ENCODE measurements at regions not wholly inside any gene's neighbourhood (a gene's known extent, or its start where the extent isn't known, plus 50 kb on each side); places are given as distances from the start of the nearest gene placed in this dataset.

DNA sequence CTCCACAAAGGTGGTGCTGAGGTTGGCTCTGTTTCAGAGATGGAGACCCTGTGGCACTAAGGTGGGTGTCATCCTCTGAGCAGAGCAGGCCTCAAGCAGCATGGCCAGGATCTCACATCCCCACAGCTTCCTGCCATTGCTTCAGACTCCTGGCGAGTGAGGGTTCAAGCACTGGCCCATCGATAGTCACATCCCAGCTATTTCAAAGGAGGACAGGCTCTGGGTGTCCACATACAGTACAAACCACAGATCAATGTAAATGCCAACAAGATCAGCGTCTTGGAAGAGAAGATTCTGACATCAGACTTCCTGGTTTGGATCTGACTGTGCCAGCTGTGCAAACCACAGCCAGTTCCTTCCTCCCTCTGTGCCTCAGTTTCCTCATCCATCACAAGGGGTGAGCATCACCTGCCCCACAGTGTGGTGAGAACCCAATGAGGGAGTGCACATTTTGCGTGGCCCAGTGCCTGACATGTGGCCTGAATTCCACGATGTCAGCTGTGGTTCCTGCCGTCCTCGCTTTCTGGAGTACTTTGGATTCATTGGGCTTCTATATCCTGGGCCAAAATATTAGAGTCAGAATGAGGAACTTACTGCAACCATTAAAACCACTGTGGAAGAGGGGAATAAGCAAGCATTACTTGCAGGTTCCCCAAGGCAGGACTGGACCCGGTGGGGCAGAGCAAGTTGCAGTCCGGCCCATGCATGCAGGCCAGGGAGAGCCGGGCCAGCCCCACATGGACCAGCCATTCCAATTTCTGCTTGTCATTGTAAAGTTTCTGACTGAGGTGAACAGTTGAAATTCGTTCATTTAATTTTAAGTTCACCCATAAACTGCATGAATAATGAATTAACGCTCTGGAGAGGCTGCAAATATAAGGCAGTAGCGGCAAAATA is 236.0 kb downstream of the TTLL2 start:
- TF ChIP-seq, protein P1, sequence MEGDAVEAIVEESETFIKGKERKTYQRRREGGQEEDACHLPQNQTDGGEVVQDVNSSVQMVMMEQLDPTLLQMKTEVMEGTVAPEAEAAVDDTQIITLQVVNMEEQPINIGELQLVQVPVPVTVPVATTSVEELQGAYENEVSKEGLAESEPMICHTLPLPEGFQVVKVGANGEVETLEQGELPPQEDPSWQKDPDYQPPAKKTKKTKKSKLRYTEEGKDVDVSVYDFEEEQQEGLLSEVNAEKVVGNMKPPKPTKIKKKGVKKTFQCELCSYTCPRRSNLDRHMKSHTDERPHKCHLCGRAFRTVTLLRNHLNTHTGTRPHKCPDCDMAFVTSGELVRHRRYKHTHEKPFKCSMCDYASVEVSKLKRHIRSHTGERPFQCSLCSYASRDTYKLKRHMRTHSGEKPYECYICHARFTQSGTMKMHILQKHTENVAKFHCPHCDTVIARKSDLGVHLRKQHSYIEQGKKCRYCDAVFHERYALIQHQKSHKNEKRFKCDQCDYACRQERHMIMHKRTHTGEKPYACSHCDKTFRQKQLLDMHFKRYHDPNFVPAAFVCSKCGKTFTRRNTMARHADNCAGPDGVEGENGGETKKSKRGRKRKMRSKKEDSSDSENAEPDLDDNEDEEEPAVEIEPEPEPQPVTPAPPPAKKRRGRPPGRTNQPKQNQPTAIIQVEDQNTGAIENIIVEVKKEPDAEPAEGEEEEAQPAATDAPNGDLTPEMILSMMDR (conservative IDR thresholded peaks at IDR 0.05; ENCODE audit: low read depth, low read length): no peak
- no peak for TF ChIP-seq EZH2 (IDR thresholded peaks at IDR 0.05; ENCODE audit: borderline replicate concordance, low read depth, low read length, poor library complexity, severe bottlenecking)

All from A673 (cell line).